DMS 273 (cell line): ENCODE measurements at regions not wholly inside any gene's neighbourhood (a gene's known extent, or its start where the extent isn't known, plus 50 kb on each side); places are given as distances from the start of the nearest gene placed in this dataset.

Experiments
- DNase-seq: peaks from one replicate; lab custom pipeline; 2025; ENCODE audit not compliant: unreplicated experiment; lab: John Stamatoyannopoulos, UW

DNA sequence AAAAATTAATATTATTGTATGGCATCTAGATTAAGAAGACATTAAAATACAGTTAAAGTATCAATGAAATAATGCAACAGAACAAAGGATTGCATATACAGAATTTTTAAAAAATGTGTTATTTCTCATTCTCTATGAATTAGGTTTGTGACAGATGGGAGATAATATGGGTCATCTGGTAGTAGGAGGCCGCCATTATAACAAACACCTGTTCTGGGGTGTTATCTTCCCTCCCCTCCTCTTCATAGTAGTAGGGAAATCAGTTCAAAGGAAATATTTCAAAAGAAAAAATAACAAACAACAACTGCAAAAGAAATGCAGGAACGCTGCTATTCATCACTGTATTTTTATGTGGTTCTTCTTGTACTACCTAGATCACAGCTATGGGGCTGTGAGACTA is 187.0 kb upstream of the ATP2B1 start:
- DNase-seq, result no peak

DNA sequence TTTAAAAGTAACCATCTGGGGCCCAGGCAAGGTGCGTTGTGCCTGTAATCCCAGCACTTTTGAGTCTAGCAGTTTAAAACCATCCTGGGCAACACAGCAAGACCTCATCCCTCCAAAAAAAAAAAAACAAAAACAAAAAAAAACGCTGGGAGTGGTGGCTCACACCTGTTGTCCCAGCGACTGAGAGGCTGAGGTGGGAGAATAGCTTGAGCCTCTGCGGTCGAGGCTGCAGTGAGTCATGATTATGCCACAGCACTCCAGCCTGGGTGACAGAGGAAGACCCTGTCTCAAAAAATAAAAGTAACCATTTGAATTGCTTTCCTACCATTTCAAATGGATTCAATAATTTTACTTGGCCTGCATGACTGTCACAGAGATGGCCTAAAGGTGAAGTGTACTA is 186.5 kb upstream of the ATP2B1 start:
- DNase-seq, result no peak

DNA sequence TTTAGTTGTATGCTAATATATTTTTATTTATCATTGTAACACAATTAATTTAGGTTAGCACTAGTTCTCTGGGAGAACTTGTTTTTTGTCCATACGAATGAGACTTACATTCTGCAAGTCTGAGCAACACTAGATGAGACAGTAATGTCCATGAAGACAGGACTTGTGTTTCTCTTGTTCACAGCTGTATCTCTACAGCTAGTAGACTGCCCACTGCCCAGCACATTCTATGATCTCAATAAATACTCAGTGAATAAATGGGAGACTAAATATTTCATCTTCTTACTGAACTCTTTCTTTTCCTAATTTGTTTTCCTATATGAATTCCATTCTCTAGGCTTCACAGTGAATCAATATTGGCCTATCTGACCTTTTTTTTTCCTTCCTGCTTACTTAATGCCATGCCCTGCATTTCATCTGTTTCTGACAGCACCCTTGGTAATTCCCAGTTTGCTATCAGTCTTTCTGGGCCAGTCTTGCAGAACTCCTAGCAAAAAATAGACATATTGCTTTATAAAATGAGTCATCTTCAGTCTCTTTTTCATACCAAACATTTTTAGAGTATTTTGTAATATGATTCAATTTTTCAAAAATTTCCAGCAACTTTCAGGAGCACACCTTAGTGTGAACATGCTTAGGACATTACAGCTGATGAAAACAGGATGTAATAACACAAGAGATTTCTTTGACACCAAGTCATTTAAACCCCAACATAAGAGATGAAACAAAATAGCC is 185.5 kb upstream of the ATP2B1 start:
- no peak for DNase-seq

DNA sequence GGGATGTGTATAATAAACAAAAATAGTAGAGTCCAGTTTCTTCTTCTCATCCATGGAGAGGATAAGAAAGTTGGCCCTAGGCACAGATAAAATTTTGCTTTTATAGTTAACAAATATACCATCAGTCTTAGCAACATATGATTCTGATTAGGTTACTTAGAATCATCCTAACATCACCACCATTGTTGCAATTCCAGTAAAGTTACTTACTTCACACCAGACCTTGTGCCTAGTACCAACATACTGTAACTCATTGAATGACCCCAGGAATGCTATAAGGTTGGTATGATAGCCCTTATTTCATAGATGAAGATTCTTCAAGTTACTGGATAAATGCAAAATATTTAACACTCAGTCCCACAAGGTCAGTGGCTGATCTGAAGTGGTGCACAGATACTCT is 183.8 kb upstream of the ATP2B1 start:
- no peak for DNase-seq

DNA sequence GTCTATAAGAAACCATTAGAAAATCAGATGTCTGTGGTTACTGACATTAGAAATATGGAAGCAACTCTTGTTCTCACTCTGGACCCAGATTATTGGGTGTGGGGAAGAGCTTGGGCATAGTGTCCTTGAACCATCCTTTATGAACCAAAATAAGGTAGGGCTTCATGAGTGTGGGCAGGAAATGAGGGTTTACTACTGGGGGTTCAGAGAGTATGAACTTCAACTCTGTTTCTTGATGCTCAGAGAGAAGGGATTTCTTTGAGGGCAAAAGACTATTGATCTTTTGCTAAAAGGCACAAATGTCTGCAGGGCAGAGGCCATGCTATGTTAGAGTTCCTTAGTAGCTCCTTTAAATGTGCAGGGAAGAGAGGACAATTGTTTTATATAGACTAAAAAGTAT is 183.3 kb upstream of the ATP2B1 start:
- DNase-seq, result no peak

DNA sequence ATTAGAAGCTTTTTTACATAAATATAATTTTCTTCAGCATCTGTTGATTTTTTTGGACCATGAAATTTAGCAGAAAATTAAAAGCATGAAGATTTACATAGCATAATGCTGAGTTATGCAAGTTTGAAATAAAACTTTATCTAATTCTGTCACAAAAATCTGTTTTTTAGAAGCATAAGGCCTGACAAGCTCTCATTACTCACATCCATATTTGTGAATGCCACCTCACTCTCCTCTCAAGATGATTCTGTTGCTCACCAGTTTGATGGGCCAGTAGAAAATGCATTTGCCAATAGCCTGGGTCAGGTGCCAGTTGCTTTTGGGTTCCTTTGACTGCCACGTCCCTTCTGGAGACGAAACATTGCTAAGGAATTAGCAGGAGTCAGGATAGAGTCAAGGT is 181.5 kb upstream of the ATP2B1 start:
- no peak for DNase-seq

DNA sequence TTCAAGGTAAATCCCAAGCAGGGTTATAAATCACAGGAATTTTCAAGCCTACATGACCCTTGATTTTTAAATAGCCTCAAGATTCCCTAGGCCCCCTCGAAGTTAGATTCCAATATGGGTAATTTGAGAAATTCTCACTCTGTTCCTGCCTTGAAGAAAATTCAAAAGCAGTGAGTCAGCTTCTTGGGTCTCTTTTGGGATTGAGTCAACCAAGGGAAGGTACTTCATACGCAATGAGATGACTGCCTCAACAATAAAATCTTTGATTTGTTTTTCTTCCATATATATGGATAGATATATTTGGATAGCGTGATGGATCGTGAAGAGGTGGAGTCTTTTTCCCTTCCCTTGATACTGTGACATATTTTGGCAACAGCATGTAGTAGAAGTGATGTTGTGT is 180.4 kb upstream of the ATP2B1 start:
- DNase-seq, result no peak

DNA sequence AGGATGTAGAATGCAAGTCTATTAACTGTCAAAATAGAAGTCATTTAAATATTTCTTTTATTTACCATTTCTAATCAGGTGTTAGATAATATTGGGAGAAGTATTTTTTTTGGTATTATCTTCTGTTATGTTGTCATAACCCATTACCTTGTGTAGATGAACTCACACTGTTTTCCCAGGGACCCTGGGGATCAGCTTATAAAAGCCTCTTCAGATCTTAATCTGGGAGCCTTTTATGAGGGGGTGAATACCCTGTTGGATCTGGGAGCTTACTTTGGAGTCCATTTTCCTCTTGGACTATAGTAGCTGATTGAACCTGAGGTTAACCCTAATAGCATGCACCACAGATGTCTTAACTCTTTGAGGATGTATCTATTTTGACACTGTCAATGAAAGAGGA is 176.3 kb upstream of the ATP2B1 start:
- DNase-seq, result no peak

DNA sequence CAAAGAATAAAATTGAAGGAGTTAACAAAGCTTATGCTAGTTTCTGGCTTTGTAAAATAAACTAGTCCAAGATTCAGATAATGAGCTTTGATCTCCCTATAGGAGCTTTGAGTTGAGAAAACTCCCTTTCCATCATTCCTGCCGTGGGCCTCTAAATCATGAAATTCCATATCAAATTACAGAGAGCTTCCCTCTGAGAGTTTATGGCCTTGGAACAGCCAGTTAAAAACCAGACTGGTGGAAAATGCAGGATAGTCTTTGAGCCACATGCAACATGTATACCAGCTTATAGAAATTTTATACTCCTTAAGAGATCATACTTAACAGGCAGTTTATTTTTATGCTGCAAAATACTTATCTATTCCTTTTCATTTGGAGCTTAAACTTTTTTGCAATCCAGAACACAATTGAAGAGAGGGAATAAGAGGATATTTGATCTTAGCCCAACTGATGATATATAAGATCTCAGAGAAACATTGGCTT is 175.8 kb upstream of the ATP2B1 start:
- DNase-seq, result peak; percentile 13

DNA sequence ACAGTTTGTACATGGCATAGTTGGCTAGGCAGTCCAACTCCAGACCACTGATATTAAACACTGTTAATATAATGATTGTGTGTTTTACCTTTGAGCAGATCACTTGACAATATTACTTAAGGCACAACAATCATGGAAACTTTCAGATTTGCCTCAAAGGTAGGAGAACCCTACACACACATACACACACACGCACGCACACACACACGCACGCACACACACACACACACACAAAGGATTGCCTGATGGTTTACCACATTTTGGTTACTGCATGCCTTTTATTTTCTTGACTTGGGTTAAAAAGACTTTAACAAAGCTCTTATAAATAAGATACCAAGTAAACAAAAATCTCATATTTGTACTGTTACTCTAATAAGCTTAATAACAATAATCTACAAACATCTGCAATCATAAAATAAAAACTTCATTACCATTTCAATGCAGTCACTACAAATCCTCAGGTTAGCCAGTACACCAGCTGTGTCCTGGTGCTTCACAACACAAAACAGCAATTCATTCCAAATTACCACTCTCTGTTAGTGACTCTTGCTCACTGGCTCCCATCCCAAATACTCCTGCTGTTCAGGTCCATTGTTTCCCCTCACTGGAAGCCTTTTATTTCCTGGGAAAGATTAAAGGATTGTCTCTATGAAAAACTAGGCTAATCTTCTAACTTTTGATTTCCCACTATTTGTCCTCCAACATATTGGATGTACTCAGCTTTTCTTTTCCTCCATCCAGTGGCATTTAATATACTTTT is 175.2 kb upstream of the ATP2B1 start:
- DNase-seq, result peak; percentile 67

DNA sequence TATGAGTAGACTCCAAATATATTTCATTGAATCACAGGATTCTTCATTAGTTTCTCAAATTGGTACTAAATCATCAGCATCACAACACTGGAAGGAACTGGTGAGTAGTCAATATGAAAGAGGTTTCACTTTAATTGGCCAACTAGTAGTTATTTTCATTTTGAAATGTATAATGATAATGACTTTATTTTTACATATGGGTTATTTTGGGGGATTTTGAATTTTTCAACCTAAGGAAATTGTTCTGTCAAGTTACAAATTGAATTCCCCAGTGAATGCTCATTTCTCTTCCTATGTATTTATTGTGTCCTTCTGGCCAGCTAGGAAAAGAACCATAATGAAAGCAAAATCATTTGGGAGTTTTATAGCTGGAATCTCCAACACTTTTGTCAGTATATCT is 174.2 kb upstream of the ATP2B1 start:
- DNase-seq, result no peak

DNA sequence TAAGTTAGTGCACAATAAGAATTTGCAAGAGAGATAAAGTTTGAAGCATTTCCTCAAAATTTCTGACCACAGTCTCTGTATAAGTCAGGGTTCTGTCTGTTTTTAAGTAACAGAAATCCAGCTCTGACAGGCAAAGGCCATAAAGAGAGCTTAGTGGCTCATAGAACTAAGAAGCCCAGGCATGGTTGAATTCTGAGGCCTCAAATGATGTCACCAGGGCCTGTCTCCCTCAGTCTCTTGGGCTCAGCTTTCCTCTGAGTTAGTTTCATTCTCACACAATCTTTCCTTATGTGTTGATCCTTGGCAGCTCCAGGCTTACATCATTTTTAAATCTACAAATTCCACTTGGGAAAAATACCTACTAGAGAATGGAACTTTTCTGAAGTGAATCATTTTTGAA is 173.4 kb upstream of the ATP2B1 start:
- DNase-seq, result no peak

DNA sequence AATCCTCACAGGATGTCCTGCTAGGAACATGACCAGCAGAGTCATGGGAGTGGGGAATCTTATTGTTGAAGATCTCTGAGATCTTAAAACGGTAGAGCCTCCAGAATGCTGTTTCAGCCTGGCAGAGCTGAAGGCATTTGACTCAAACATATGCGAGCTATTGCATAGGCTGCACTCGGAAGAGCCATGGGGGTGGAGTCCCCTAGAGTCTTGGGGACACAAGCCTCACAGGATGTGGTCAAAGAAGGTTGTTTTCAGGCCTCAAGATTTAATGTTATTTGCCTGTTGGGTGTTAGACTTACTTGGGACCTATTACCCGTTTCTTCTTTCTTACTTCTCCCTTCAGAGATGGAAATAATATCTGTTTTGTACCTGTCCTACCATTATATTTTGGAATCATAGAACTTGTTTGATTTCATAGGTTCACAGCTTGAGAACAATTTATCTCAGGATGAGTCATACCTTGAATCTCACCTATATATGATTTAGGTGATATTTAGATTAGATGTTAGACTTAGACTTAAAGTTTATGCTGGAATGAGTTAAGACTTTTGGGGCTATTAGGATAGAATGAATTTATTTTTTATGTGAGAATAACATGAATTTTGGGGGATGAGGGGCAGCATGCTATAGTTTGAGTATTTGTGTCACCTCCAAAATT is 172.2 kb upstream of the ATP2B1 start:
- DNase-seq, result no peak

DNA sequence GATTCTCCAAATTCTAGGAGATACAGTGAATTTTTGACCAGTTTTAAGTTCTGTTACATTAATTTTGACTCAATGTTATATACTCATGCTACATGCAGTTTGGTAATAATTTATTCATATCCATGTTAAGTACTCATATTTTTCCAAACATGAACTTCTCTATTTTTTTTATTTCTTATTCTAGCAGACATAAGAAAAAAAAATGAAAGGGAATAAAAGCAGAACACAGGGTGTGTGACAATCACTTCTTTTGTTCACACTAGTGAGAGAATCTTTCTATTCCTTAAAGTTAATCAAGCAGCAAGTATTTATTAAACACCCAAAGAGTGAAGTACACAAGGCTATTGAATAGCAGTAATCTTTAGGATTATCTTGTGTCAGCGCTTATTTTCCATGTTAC is 171.1 kb upstream of the ATP2B1 start:
- no peak for DNase-seq

DNA sequence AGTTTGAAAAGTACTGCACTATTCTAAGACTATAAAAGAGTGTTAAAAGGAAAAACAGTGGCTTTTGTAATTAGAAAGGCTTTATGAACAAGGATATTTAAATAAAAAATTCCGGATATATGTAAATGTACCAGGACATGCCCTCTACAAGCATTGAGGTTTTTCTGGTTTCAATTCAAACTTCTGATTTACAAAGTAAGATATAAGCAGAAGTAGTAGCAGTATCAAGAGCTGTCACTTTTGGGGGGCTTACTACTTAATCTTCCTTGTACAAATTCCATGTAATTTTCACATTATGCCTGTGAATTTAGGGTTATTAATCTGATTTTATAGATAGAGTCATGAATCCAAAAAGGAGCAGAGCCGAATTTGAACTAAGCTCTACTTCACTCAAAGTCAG is 170.3 kb upstream of the ATP2B1 start:
- DNase-seq, result no peak

DNA sequence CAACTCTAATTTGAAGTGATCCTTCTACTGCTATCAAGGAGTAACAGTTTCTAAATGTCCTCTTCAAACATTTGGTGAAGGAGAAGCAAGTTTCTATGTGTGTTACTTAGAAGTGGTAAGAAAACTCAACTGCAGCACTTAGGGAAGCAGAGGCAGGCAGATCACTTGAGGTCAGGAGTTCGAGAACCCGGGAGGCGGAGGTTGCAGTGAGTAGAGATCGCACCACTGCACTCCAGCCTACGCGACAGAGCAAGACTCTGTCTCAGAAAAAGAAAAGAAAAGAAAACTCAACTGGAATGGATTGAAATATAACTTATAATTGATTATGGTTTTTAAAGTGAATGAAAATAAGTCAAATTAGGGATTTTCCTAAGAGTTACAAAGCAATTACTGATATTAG is 169.7 kb upstream of the ATP2B1 start:
- DNase-seq, result no peak

DNA sequence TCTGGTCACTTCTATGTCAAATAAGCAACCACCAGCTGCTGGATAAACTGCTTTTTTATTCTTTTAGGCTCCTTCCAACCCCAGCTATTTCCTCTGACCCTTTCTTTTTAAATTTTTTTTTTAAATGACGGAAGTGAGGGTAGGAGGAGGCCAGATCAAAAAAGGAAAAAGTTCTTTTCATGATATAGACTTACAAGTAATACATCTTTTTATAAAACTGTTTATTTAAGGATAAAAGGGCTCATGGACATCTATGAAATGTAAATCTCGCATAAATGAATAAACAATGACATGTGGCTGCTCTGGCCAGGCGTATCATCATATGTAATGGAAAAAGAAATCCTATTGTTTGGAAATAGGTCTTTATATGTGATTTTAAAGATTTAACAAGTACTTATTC is 169.0 kb upstream of the ATP2B1 start:
- no peak for DNase-seq

DNA sequence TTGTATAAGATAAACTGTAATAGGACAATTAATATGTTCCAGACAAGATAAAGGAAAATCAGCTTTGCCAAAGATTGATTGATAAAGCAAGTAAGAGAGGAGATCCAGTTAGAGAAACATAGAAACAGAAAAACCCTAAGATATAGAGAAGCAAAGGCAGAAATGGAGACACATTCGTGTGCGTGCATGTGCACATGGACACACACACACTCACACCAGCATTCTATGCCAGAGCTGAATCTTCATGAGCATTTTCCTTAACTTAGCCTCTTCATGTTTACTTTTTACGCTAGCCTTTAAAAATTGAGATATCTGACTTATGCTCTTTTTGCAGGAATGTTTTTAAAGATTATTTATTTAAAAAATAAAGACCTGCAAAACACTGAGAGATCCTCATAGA is 168.5 kb upstream of the ATP2B1 start:
- DNase-seq, result no peak

DNA sequence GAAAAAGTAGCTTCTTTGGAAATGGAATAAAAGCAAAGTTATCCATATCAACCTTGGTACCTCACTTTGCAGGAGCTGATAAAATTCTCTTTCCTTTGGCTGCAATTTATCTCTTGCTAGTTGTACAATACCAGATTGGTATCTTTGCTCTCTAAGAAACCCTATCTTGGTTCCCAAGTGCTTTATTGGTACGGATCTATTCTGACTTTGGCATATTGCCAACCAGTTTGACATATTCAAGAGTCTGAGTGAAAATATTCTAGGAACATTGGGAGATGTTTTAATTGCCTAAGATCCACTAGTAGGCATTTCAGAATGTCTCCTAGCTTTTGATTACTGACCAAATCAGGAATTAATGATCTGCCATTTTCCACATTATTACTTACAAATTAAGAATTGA is 167.2 kb upstream of the ATP2B1 start:
- DNase-seq, result peak; percentile 2

DNA sequence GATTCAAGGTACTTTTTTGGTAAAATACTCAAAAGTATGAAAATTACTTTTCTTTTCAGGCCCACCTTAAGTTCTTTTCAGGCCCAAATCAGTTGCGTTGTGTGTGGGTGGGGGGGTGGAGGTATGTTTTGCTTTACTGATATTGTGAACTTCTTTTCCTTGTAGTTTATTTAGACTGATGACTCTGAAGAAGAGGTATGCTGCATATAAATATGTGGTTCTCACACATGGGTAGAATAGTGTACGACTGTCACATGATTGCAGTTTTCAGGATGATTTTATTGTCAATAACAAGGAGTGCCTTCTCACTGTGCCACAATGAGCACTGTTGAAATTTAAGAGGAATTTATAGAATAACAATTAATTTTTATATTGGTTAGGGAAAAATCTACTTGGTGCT is 166.6 kb upstream of the ATP2B1 start:
- no peak for DNase-seq

DNA sequence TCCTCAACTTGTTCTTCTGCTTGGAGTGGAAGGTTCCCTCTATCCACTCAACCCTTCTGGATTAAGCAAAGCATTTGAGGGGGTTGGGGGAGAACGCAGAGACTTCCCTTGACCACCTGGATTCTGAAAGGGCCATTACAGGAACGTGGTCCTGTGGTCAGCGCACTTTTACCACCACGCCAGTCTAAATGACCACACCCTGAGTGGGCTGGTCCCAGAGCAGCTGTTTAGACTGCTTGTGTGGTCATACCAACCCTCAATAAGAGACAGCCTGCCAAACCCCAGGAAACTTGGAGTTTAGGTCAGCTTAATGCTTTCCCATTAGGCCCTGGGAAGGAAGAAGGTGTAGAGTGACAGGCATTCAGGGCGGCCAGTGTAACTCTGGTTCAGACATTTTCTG is 165.5 kb upstream of the ATP2B1 start:
- DNase-seq, result peak; percentile 4

DNA sequence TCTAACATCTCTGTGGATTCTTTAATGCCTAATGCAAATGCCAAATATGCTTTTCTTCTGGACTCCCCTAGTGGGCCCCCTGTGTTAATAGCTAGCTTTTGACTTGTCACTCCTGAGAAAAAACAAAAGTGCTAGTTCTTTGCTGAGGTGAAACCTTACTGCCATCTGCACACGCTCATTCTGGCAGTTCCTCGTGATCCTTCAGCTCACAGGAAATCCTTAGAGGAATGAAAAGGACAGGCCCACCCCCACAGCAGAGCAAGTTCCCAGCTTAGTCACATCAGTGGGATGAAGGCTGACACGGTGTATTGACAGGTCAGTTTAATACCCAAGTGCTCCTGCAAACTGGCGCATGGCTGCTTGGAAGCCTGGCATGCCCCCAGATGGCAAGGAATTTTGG is 165.1 kb upstream of the ATP2B1 start:
- DNase-seq, result peak; percentile 35
